ENCODE measurements at regions not wholly inside any gene's neighbourhood (a gene's known extent, or its start where the extent isn't known, plus 50 kb on each side); places are given as distances from the start of the nearest gene placed in this dataset.
"Not testable (repeated sequence)": the region's sequence is repeated elsewhere in the genome, so short reads cannot be mapped to it uniquely, and the experiment has no call there.

DNA sequence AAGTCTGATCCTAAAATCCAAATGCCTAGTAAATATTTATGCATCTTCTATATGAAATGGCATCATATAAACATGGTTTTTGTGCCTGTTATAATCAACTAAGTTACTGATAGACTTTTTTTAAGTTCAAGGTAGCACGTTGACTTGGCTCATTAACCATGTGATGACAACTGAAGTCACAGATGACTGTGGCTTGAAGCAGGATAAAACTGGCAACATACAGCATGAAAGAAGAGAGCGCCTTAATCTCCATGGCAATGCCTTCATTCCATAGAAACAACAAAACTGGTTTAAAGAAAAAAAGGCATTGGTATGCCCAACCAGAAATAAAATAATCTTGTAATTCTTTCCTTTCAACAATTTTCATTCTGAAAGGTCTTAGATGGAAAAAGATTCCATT lies 188.9 kb upstream of the CDK1 start:
- CTCF ChIA-PET, result no interaction called here
- H3K27me3 Mint-ChIP-seq, result no peaks in the 10 kb centered on the region
- H3K27ac Mint-ChIP-seq, result no peak overlapping the region
- no peaks in the 10 kb centered on the region for H3K9me3 Mint-ChIP-seq
- DNase-seq, result no peak
- no peaks in the 10 kb centered on the region for H3K4me1 Mint-ChIP-seq
- peaks cover 11% of the 10 kb centered on the region for H3K36me3 Mint-ChIP-seq
- no peak overlapping the region for H3K4me3 Mint-ChIP-seq

DNA sequence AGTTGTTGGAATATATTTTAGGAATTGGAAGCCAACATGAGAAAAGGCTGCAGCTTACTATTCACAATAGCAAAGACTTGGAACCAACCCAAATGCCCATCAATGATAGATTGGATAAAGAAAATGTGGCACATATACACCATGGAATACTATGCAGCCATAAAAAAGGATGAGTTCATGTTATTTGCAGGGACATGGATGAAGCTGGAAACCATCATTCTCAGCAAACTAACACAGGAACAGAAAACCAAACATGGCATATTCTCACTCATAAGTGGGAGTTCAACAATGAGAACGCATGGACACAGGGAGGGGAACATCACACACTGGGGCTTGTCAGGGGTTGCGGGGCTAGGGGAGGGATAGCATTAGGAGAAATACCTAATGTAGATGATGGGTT lies 192.1 kb upstream of the ANK3 start:
- peaks cover 11% of the 10 kb centered on the region for H3K36me3 Mint-ChIP-seq
- not testable (repeated sequence) for H3K27me3 Mint-ChIP-seq

DNA sequence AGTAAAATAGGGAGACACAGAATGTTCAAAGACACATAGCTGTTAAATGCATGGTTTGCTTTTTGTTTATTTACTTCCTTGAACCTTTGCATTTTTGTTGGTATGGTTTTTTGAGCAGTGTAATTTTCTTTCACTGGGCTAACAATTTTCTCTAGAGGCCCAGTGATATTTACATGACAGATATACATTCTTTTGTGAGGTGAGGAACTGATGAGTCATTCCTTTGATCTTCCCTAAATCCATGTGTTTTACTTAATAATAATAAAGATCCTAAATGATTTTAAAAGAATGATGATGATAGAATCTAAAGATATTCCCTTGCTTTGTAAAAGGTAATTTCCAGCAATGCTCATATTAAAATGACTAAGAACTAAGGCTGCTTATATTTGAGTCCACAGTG lies 188.5 kb upstream of the ANK3 start:
- peaks cover 10% of the 10 kb centered on the region for H3K36me3 Mint-ChIP-seq
- CTCF ChIA-PET, result no interaction called here
- H3K9me3 Mint-ChIP-seq, result peaks cover 7% of the 10 kb centered on the region
- no peak overlapping the region for H3K27ac Mint-ChIP-seq
- no peak overlapping the region for H3K4me3 Mint-ChIP-seq
- DNase-seq, result no peak
- no peaks in the 10 kb centered on the region for H3K27me3 Mint-ChIP-seq
- H3K4me1 Mint-ChIP-seq, result peaks cover 16% of the 10 kb centered on the region

More for the DNA sequence above, 192.1 kb upstream of the ANK3 start:
- CTCF ChIA-PET, H3K27ac Mint-ChIP-seq, H3K9me3 Mint-ChIP-seq, H3K4me1 Mint-ChIP-seq, H3K4me3 Mint-ChIP-seq, DNase-seq: not testable (repeated sequence)

DNA sequence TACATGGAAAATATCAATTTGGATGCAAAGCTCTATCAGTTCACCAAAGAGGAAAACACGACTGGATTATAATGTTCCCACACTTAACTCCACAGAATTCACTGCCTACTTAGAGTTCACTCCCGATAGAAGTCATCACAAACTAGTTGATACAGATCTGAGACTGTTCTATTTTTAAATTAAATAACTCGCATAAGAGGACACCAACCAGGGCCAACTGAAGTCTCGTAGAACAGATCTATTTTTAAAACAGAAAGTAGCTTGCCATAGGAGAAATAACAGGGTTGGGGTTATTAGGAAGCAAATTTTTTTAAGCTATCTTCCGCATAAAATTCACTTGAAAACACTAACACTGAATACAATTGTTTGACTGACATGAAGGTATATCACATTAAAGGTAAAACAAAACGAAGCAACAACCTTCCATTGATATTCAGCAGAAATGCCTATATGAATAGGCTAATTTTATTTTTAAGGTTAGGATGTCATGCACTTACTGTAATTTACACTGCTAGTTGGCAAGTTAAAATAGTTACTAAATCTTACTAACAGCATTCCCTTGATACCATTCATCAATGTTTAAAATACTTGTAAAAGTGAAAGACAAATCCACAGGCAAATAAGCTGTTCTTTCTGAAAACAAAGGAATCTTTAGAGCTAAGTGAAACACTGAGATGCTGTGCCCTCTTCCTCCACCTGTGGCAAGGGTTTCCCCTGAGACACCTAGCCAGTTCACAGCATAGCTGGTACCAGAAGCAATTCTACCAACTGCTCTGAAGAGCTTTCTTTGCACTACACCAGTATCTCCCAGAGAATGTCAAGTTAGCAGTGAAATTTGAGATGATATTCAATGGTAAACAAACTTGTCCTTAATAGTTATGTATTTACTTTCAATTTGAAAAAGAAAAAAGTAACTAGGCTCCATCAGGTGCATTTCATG lies 186.7 kb upstream of the ANK3 start:
- Mint-ChIP-seq H3K27ac (peak overlapping the region; percentile 67), H3K4me3 (no peak overlapping the region), H3K36me3 (peaks cover 4% of the 10 kb centered on the region), H3K4me1 (peaks cover 28% of the 10 kb centered on the region), H3K27me3 (peaks cover 5% of the 10 kb centered on the region), H3K9me3 (no peaks in the 10 kb centered on the region)
- CTCF ChIA-PET, result interaction anchor here (1.1 to 1.8 kb wide), 2 partner anchors 70 to 159 kb away, joined by 4 to 6 read pairs; no protein-coding TSS in a partner anchor
- DNase-seq, result no peak

DNA sequence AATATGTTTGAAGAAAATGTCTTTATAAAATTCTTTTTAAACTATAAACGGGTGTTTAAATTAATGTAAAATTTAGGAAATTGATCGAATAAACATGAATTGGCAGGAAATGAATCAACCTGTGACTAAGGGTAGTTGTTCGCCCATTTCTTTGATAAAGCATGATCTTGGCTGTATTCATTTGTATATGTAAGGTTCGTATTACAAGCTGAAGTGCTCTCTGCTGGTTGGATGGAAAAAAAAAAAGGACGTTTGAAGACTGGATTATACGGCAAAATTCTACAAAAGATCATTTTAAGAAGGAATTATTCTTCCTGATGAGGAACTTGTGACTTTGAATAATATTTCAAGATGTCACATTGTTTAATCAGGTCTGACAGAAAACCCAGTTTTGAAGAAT lies 185.4 kb upstream of the ANK3 start:
- CTCF ChIA-PET, result no interaction called here
- Mint-ChIP-seq H3K36me3 (peaks cover 8% of the 10 kb centered on the region), H3K4me3 (no peak overlapping the region), H3K4me1 (peaks cover 29% of the 10 kb centered on the region), H3K9me3 (no peaks in the 10 kb centered on the region), H3K27me3 (peaks cover 5% of the 10 kb centered on the region), H3K27ac (no peak overlapping the region)
- no peak for DNase-seq

DNA sequence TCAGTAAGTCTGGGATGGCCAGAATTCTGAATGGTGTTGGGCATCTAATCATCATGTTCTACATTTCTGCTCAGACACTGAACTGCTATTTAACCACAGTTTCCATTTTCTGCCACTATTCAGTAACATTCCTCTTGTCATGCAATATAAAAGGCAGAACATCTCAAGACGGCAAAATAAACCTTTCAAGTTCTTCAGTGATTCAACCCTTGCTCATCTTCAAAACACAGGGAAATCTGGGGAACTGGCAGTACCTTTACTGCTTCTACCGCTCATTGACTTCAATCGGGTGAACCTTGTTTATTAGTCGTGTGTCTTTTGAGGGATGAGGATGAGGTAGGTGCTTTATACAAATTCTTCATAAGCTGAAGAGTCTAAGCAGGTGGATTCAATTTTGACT lies 184.7 kb upstream of the ANK3 start:
- H3K9me3 Mint-ChIP-seq, result no peaks in the 10 kb centered on the region
- no peak overlapping the region for H3K4me3 Mint-ChIP-seq
- CTCF ChIA-PET, result no interaction called here

DNA sequence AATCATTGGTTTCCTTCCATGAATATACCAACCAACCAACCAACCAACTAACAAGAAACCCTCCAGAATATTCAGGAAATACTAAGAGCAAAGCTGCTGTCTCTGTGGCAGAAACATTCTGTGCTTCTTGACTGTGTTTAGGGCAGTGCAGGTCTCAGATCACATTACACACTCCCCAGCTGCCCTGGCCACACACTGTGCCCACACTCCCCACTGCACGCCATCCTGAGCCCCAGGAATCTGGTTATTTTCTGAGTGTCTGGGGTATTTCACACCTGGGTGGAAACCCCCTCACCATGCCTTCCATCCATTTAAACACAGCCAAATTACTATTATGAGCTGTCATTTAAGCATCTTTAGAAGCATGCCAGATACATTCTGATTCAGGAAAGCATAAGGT lies 183.7 kb upstream of the ANK3 start:
- Mint-ChIP-seq H3K4me3 (no peak overlapping the region), H3K27ac (peak overlapping the region; percentile 73), H3K27me3 (peaks cover 5% of the 10 kb centered on the region), H3K4me1 (peaks cover 31% of the 10 kb centered on the region), H3K36me3 (peaks cover 10% of the 10 kb centered on the region), H3K9me3 (no peaks in the 10 kb centered on the region)
- CTCF ChIA-PET, result interaction anchor here (0.7 kb wide), 1 partner anchor 459 kb away, joined by 3 read pairs; no protein-coding TSS in a partner anchor
- peak; percentile 26 for DNase-seq

More for the DNA sequence above, 184.7 kb upstream of the ANK3 start:
- H3K27me3 Mint-ChIP-seq, result peaks cover 5% of the 10 kb centered on the region
- DNase-seq, result no peak
- H3K27ac Mint-ChIP-seq, result no peak overlapping the region
- H3K36me3 Mint-ChIP-seq, result peaks cover 10% of the 10 kb centered on the region
- H3K4me1 Mint-ChIP-seq, result peaks cover 31% of the 10 kb centered on the region

DNA sequence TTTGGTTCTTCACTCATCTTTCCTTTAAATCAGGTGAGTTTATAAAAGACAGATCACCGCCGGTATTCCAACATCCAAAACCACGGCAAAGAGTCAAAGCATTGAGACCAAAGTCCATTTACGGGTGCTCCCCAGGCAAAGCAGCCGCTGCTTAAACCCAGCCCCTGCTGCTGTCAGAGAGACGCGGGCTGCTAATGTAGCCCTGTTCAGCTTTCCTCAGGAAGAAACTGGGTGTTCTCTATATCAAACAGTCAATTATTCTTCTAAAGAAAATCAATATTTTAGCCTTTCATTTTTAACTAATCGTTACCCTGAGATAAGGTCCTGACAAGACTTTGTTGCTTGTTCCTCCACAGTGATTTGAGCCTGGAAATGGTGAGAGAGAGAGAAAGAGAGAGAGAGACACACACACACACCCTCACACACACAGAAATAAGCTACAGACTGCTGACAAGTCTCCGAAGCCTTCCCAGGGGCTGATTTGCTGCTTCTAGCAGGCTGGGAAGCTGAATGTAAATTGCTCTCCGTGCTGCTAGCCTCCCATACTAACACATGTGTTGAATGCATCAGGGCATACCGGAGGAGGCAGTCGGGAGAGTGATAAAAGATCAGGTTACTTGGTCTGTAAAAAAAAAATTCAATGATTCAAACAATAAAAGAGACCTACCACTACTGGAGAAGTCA lies 183.0 kb upstream of the ANK3 start:
- CTCF ChIA-PET, result interaction anchor here (0.7 kb wide), 1 partner anchor 458 kb away, joined by 3 read pairs; no protein-coding TSS in a partner anchor
- Mint-ChIP-seq H3K9me3 (peaks cover 3% of the 10 kb centered on the region), H3K4me1 (peaks cover 32% of the 10 kb centered on the region), H3K36me3 (peaks cover 12% of the 10 kb centered on the region), H3K27me3 (peaks cover 5% of the 10 kb centered on the region), H3K4me3 (peak overlapping the region; percentile 69), H3K27ac (peak overlapping the region; percentile 73)
- DNase-seq, result peak; percentile 23

DNA sequence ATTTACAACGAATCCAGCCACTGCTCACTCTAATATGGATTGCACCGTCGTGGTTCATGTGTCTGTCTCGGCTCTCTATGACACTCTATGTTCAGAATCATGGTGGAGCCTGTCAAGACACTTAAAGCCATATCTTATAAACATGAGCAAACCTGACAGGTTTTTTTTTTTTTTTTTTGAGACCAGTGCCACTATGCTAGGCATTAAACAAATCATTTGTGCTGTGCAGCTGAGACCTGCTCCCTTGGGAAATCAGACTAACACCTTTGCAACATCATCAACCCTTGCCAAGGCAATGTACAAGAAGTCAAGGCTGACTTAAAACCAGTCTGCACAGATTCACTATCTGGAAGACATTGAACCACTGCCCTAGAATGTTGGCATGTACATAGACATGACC lies 181.2 kb upstream of the ANK3 start:
- peaks cover 5% of the 10 kb centered on the region for H3K9me3 Mint-ChIP-seq
- H3K4me3 Mint-ChIP-seq, result no peak overlapping the region
- peaks cover 32% of the 10 kb centered on the region for H3K4me1 Mint-ChIP-seq
- CTCF ChIA-PET, result interaction anchor here (1.1 kb wide), 1 partner anchor 69 kb away, joined by 3 read pairs; no protein-coding TSS in a partner anchor
- peaks cover 15% of the 10 kb centered on the region for H3K36me3 Mint-ChIP-seq
- H3K27me3 Mint-ChIP-seq, result peaks cover 5% of the 10 kb centered on the region
- no peak overlapping the region for H3K27ac Mint-ChIP-seq
- no peak for DNase-seq

DNA sequence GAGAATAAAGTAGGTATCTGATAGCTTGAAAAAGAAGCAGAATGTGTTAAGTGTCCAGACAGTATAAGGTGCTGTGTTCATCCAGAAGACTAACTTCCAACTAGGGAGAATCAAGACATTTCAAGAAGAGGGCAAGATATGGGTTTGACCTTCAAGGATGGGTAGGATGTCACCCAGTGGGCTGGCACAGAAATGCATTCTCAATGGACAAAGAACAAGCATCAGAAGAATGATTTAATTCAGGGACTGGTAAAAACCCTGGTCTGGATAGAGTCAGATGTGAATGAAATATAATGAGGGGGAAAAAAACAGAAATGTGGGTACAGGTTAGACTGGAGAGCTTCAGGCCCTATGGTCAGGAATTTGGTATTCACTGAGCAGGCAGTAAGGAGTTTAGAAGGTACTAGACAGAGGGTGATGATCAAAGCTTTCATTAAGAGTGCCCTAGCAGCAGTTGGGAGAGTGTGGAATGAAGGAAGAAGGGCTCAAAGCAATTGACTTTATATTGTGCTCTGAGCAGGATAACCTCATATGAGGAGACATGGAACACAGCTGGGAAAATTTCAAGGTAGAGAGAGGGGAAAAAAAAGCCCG lies 180.7 kb upstream of the ANK3 start:
- peaks cover 17% of the 10 kb centered on the region for H3K36me3 Mint-ChIP-seq
- H3K27me3 Mint-ChIP-seq, result peaks cover 5% of the 10 kb centered on the region
- no peak for DNase-seq
- H3K9me3 Mint-ChIP-seq, result peaks cover 5% of the 10 kb centered on the region
- H3K4me3 Mint-ChIP-seq, result no peak overlapping the region
- no peak overlapping the region for H3K27ac Mint-ChIP-seq
- CTCF ChIA-PET, result interaction anchor here (1.1 kb wide), 1 partner anchor 69 kb away, joined by 3 read pairs; no protein-coding TSS in a partner anchor
- H3K4me1 Mint-ChIP-seq, result peaks cover 31% of the 10 kb centered on the region

DNA sequence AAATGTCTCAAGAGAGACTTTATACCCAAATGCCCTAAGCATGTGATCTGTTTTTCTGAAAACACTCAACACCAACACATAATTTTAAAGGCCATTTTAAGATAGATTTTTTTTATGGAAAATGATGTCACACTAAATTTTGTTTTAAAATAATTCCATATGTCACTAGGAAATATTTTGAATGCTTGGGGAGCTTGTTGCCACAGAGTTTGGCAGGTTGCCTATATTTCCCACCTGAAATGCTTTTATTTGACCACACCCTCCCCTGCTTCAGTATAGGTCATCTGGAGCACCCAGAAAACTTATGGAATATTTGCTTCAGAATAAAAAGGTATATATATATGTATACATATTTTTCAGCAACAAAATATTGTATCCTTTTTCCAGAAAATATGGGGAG lies 180.0 kb upstream of the ANK3 start:
- Mint-ChIP-seq H3K9me3 (peaks cover 5% of the 10 kb centered on the region), H3K4me1 (peaks cover 31% of the 10 kb centered on the region), H3K4me3 (no peak overlapping the region), H3K27ac (no peak overlapping the region), H3K36me3 (peaks cover 18% of the 10 kb centered on the region), H3K27me3 (peaks cover 5% of the 10 kb centered on the region)
- CTCF ChIA-PET, result no interaction called here
- DNase-seq, result no peak

DNA sequence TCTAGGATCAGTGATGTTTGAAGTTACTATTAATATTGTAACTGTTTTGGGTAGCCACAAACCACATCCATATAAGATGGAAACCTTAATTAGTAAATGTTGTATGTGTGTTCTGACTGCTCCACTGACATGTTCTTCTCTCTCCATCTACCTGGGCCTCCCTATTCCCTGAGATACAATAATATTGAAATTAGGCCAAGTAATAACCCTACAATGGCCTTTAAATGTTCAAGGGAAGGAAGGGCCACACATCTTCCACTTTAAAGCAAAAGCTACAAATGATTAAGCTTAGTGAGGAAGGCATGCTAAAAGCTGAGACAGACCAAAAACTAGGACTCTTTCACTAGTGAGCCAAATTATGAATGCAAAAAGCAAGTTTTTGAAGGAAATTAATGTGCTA lies 176.4 kb upstream of the ANK3 start:
- CTCF ChIA-PET, result no interaction called here
- no peak overlapping the region for H3K27ac Mint-ChIP-seq
- peaks cover 18% of the 10 kb centered on the region for H3K36me3 Mint-ChIP-seq
- H3K4me3 Mint-ChIP-seq, result no peak overlapping the region
- no peak for DNase-seq
- H3K4me1 Mint-ChIP-seq, result peaks cover 13% of the 10 kb centered on the region
- H3K9me3 Mint-ChIP-seq, result peaks cover 5% of the 10 kb centered on the region
- H3K27me3 Mint-ChIP-seq, result no peaks in the 10 kb centered on the region

DNA sequence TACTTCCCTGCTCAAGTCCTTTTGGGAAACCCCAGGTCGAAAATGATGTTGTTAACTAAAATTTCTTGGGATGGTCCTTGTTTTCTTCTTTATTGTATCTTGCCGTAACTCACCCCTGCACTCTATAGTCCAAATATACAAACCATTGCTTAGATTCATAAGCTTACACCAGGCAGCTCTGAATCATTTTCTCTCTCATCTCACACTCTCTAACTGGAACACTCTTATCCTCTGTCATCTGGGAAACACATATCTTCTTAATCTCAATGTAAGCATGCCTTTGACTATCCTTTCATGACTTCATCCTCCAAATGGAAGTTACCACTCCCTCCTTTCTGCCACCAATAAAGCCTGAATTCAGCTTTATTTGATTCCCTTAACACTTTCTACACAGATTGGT lies 175.8 kb upstream of the ANK3 start:
- Mint-ChIP-seq H3K36me3 (peaks cover 18% of the 10 kb centered on the region), H3K27ac (no peak overlapping the region), H3K4me1 (peaks cover 13% of the 10 kb centered on the region), H3K4me3 (no peak overlapping the region), H3K27me3 (no peaks in the 10 kb centered on the region), H3K9me3 (peaks cover 5% of the 10 kb centered on the region)
- DNase-seq, result no peak
- CTCF ChIA-PET, result no interaction called here

DNA sequence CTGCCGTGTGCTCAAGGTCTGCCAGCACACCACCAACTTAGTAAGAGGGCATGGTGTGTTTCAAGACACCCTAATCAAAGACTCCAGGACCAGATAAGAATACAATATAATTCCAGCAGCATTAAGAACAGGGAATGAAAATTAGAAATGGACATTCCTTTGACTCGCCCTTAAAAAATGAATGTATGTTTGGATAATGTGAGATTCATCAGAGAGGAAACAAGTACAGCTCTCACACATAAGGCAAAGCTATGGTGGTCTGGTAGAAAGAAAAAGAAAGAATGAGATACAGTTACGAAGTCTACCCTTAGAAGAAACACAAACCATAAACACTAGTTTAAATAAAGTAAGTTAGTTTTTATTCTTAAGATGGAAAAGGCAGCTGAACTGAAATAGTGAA lies 174.8 kb upstream of the ANK3 start:
- no peak for DNase-seq
- Mint-ChIP-seq H3K27ac (no peak overlapping the region), H3K27me3 (no peaks in the 10 kb centered on the region), H3K4me3 (no peak overlapping the region), H3K9me3 (peaks cover 5% of the 10 kb centered on the region), H3K36me3 (peaks cover 12% of the 10 kb centered on the region), H3K4me1 (peaks cover 10% of the 10 kb centered on the region)
- CTCF ChIA-PET, result no interaction called here

Measured in activated naive CD4-positive, alpha-beta T cell treated with anti-CD3 and anti-CD28 coated beads, Interleukin-2, amount 10 ng/mL, durations not matched to agents 7 days and 5 days (primary cell).